Progenitor cell of endocrine pancreas (in vitro differentiated cells): ENCODE measurements at regions not wholly inside any gene's neighbourhood (a gene's known extent, or its start where the extent isn't known, plus 50 kb on each side); places are given as distances from the start of the nearest gene placed in this dataset.

ENCODE experiments used
- DNase-seq: peaks from one replicate; pipeline ENCODE4 v3.0.0; 2021; ENCODE audit warnings: low spot score; ENCODE audit not compliant: unreplicated experiment
- H3K27ac Mint-ChIP-seq: 2 replicates; pipeline ENCODE4 v1.8.0; 2021; ENCODE audit warnings: mild to moderate bottlenecking, moderate library complexity, mixed read lengths
- H3K27me3 Mint-ChIP-seq: 2 replicates; pipeline ENCODE4 v1.8.0; 2021; ENCODE audit warnings: mixed read lengths
- H3K36me3 Mint-ChIP-seq: 2 replicates; pipeline ENCODE4 v1.8.0; 2022; ENCODE audit warnings: mixed read lengths; ENCODE audit not compliant: insufficient read depth
- H3K4me1 Mint-ChIP-seq: 2 replicates; pipeline ENCODE4 v1.8.0; 2021; ENCODE audit warnings: low read depth, mixed read lengths
- H3K4me3 Mint-ChIP-seq: 2 replicates; pipeline ENCODE4 v1.8.0; 2021; ENCODE audit warnings: low read depth, mild to moderate bottlenecking, moderate library complexity, mixed read lengths
- H3K9me3 Mint-ChIP-seq: 2 replicates; pipeline ENCODE4 v1.8.0; 2021; ENCODE audit warnings: low read depth, mixed read lengths
- TF ChIP-seq, protein P1 (sequence below): fragments of 200-600 bp; sonication (generic); IDR thresholded peaks from one replicate; pipeline ENCODE4 v1.5.0; 2021; ENCODE audit warnings: antibody characterized with exemption, mild to moderate bottlenecking; ENCODE audit not compliant: unreplicated experiment

- Mint-ChIP-seq H3K27ac (no peak overlapping the region), H3K36me3 (no peaks in the 10 kb centered on the region), H3K9me3 (no peaks in the 10 kb centered on the region), H3K27me3 (peaks cover 4% of the 10 kb centered on the region), H3K4me1 (no peaks in the 10 kb centered on the region), H3K4me3 (no peak overlapping the region)
- DNase-seq, result no peak
- TF ChIP-seq, protein P1, sequence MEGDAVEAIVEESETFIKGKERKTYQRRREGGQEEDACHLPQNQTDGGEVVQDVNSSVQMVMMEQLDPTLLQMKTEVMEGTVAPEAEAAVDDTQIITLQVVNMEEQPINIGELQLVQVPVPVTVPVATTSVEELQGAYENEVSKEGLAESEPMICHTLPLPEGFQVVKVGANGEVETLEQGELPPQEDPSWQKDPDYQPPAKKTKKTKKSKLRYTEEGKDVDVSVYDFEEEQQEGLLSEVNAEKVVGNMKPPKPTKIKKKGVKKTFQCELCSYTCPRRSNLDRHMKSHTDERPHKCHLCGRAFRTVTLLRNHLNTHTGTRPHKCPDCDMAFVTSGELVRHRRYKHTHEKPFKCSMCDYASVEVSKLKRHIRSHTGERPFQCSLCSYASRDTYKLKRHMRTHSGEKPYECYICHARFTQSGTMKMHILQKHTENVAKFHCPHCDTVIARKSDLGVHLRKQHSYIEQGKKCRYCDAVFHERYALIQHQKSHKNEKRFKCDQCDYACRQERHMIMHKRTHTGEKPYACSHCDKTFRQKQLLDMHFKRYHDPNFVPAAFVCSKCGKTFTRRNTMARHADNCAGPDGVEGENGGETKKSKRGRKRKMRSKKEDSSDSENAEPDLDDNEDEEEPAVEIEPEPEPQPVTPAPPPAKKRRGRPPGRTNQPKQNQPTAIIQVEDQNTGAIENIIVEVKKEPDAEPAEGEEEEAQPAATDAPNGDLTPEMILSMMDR, result no peak
Observed at GRCh38 chrX:7580127-7580526, 262.8 kb upstream of the VCX start.

GRCh38 chrX:7574325-7574724 is 268.6 kb upstream of the VCX start:
- Mint-ChIP-seq H3K4me3 (no peak overlapping the region), H3K27ac (no peak overlapping the region), H3K9me3 (no peaks in the 10 kb centered on the region), H3K4me1 (no peaks in the 10 kb centered on the region), H3K36me3 (no peaks in the 10 kb centered on the region), H3K27me3 (peaks cover 4% of the 10 kb centered on the region)
- peak; percentile 30 for DNase-seq
- TF ChIP-seq, protein P1, result no peak

GRCh38 chrX:7570432-7571029 is 272.4 kb upstream of the VCX start:
- TF ChIP-seq, protein P1, result no peak
- Mint-ChIP-seq H3K27ac (no peak overlapping the region), H3K4me3 (no peak overlapping the region), H3K4me1 (peaks cover 3% of the 10 kb centered on the region), H3K27me3 (no peaks in the 10 kb centered on the region), H3K9me3 (no peaks in the 10 kb centered on the region), H3K36me3 (no peaks in the 10 kb centered on the region)
- DNase-seq, result no peak

GRCh38 chrX:7568597-7568996 is 274.4 kb upstream of the VCX start:
- H3K27me3 Mint-ChIP-seq, result no peaks in the 10 kb centered on the region
- no peak overlapping the region for H3K27ac Mint-ChIP-seq
- no peaks in the 10 kb centered on the region for H3K9me3 Mint-ChIP-seq
- H3K4me1 Mint-ChIP-seq, result peaks cover 3% of the 10 kb centered on the region
- no peak overlapping the region for H3K4me3 Mint-ChIP-seq
- H3K36me3 Mint-ChIP-seq, result no peaks in the 10 kb centered on the region
- TF ChIP-seq, protein P1, result no peak
- no peak for DNase-seq

DNA sequence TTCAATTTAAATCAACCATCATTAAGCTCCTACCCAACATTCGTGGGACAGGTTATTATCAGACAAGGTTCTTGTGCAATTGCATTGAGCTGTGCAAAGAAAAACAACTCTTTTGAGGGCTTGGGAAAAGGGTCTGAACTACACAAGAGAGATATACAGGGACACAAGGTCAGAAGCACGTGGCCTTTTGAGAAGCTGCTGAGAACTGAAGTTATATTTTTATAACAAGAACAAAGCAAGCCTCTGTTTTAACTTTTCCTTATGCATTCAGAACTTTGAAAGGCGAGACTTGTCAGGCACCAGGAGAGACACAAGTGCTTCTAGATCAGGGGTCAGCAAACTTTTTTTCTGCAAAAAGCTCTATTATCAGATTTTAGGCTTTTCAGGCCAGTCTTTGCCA is 274.8 kb upstream of the VCX start:
- Mint-ChIP-seq H3K9me3 (no peaks in the 10 kb centered on the region), H3K27ac (no peak overlapping the region), H3K27me3 (no peaks in the 10 kb centered on the region), H3K4me3 (no peak overlapping the region), H3K36me3 (no peaks in the 10 kb centered on the region), H3K4me1 (peaks cover 5% of the 10 kb centered on the region)
- TF ChIP-seq, protein P1, result no peak
- no peak for DNase-seq
